ENCODE measurements at regions not wholly inside any gene's neighbourhood (a gene's known extent, or its start where the extent isn't known, plus 50 kb on each side); places are given as distances from the start of the nearest gene placed in this dataset.

DNA sequence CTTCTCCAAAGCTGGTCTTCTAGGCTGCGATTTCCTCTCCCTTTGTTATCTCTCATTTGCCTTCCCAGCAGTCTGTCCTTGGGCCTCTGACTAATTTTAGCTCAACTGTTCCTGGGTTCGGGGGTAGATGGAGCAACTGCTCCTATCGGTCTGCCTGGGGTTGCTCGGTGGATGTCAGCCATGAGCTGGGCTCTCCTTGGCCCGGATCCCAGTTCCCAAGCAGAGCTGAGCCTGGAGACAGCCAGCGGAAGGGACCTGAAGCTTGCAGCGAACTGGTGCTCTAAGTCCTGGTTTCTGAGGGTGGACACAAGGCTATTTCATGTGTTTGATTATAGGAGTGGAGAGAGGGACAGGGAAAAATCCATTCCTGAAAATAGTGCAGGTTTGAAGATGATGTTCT lies 423.0 kb downstream of the RPS6KC1 start:
- no peak for TF ChIP-seq POLR2A (IDR thresholded peaks at IDR 0.05)
- TF ChIP-seq, protein P1, sequence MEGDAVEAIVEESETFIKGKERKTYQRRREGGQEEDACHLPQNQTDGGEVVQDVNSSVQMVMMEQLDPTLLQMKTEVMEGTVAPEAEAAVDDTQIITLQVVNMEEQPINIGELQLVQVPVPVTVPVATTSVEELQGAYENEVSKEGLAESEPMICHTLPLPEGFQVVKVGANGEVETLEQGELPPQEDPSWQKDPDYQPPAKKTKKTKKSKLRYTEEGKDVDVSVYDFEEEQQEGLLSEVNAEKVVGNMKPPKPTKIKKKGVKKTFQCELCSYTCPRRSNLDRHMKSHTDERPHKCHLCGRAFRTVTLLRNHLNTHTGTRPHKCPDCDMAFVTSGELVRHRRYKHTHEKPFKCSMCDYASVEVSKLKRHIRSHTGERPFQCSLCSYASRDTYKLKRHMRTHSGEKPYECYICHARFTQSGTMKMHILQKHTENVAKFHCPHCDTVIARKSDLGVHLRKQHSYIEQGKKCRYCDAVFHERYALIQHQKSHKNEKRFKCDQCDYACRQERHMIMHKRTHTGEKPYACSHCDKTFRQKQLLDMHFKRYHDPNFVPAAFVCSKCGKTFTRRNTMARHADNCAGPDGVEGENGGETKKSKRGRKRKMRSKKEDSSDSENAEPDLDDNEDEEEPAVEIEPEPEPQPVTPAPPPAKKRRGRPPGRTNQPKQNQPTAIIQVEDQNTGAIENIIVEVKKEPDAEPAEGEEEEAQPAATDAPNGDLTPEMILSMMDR (IDR thresholded peaks at IDR 0.05) = no peak

All from lower leg skin (tissue), 3 donors.